Right cardiac atrium (tissue), 5 donors: ENCODE measurements at regions not wholly inside any gene's neighbourhood (a gene's known extent, or its start where the extent isn't known, plus 50 kb on each side); places are given as distances from the start of the nearest gene placed in this dataset.

ENCODE experiments used
- ATAC-seq, 2 donors: fragments of 200-7000 bp; cut with Tn5 transposase; one replicate each; pipeline versions ENCODE4 v1.8.0 to v1.9.1; 2020; ENCODE audit warnings: moderate library complexity in 2 of 2, mild to moderate bottlenecking in 1 of 2
- DNase-seq, 3 donors: peaks; one replicate each; pipeline ENCODE4 v3.0.0-alpha.2; 2020
- H3K27ac ChIP-seq: one replicate; pipeline ENCODE4 v1.5.1; 2013; ENCODE audit warnings: mild to moderate bottlenecking, low read length, control low read depth, moderate library complexity
- H3K27me3 ChIP-seq: one replicate; pipeline ENCODE4 v1.6.1; 2013; ENCODE audit not compliant: control insufficient read depth, insufficient read depth
- H3K4me1 ChIP-seq: one replicate; pipeline ENCODE4 v1.6.1; 2013; ENCODE audit warnings: low read length; ENCODE audit not compliant: control insufficient read depth, insufficient read depth
- H3K4me3 ChIP-seq: one replicate; pipeline ENCODE4 v1.5.1; 2013; ENCODE audit warnings: low read length, control low read depth
- H3K9me3 ChIP-seq: one replicate; pipeline ENCODE4 v1.6.1; 2013; ENCODE audit warnings: low read length; ENCODE audit not compliant: control insufficient read depth
- WGBS: extraction: QIAGEN DNeasy Blood & Tissue Kit; methylation state at CpG from one replicate; pipeline ENCODE4 v1.1.7; 2013; 5-methylcytosine and 5-hydroxymethylcytosine counted together
- intact Hi-C, 4 donors: fragments of 100-400 bp; cut with DNase I; formaldehyde crosslinking; loops; one replicate each; pipeline versions ENCODE4 v1.11.0 to v1.14.0; 2022 to 2023
- donor health status: healthy with polysubstance abuse.
- donor health status: DM: no; HTN: yes; CAD: no.
- donor health status: DM: no; HTN: no; CAD: no.
- donor health status: DM: no; HTN: yes; CAD: no; lungs with severe emphysema.
- donor health status: DM: yes; HTN: yes; CAD: no.

DNA sequence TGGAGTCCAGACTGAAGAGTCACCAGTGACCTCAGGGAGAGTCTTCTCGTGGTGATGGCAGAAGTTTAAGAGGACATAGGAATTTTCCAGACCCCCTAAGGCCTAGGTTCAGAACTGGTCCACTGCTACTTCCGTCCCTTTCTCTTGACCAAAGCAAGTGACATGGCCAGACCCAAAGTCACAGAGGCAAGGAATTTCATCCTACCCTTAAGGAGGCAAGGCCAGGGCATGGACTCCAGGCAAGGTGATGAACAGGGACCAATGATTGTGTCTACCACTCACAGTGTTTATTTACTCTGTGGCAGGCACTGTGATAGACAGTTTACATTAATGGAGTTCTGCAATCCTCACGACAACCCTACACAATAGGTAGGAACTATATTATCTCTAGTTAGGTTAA lies 265.1 kb downstream of the GLI2 start:
- WGBS: 79% methylated on average over 3 of the region's 3 CpGs
- intact Hi-C loops: no loop called here
- ATAC-seq: no peak

DNA sequence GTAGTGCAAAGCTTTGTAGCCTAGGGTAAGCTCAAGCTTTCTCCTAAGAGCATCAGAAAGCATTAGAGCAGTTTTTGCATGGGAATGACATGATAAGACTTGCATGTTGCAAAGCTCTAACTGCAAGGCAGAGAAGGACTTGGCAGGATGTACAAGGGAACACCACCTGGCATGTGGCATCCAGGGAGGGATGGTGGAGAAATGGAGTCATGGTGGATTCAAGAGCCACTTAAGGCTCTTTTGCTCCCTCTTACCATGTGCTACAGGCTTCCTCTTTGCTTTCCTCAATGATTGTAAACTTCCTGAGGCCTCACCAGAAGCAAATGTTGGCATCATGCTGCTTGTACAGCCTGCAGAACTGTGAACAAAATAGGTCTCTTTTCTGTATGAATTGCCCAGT lies 266.0 kb downstream of the GLI2 start:
- DNase-seq (no peak), ATAC-seq (no peak)
- no peak overlapping the region for H3K27ac ChIP-seq
- H3K4me1 ChIP-seq: no peaks in the 10 kb centered on the region
- intact Hi-C loops: no loop called here
- H3K9me3 ChIP-seq: no peaks in the 10 kb centered on the region
- H3K27me3 ChIP-seq: no peaks in the 10 kb centered on the region
- H3K4me3 ChIP-seq: no peak overlapping the region

More for the DNA sequence above, 265.1 kb downstream of the GLI2 start:
- H3K9me3 ChIP-seq: no peaks in the 10 kb centered on the region
- H3K27me3 ChIP-seq: no peaks in the 10 kb centered on the region
- H3K27ac ChIP-seq: no peak overlapping the region
- no peaks in the 10 kb centered on the region for H3K4me1 ChIP-seq
- DNase-seq: no peak
- H3K4me3 ChIP-seq: no peak overlapping the region

DNA sequence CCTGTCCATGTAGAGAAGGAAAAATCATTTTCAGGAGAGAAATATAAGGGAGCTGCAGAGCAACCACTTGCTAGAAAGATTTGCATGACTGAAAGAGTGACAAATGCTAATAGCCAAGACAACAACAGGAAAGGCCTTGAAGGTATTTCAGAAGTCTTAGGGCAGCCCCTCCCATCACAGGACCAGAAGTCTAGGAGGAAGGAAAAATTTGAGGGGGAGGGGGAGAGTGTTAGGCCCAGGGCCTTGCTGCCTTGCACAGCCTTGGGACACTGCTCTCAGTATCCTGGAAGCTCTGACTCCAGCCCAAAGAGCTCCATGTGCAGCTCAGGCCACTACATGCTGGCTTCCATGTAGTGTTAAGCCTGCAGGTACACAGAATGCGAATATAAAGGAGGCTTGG lies 266.9 kb downstream of the GLI2 start:
- 0% methylated on average over 1 of the region's 1 CpG for WGBS
- no peak overlapping the region for H3K4me3 ChIP-seq
- DNase-seq: no peak
- no peaks in the 10 kb centered on the region for H3K9me3 ChIP-seq
- no peaks in the 10 kb centered on the region for H3K4me1 ChIP-seq
- ATAC-seq: no peak
- H3K27ac ChIP-seq: no peak overlapping the region
- intact Hi-C loops: no loop called here
- H3K27me3 ChIP-seq: no peaks in the 10 kb centered on the region

DNA sequence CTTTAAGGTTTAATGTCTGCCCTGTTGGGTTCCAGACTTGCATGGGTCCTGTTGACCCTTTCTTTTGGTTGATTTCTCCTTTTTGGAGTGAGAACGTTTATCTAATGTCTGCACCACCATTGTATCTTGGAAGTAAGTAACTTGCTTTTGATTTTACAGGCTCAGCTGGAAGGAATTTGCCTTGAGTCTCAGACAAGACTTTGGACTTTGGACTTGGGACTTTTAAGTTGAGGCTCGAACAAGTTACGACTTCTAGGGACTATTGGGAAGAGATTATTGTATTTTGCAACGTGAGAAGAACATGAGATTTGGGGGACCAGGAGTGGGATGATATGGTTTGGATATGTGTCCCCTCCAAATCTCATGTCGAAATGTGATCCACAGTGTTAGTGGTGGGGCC lies 267.7 kb downstream of the GLI2 start:
- ATAC-seq: no peak
- 87% methylated on average over 5 of the region's 5 CpGs for WGBS
- Histone ChIP-seq H3K27ac (no peak overlapping the region), H3K4me3 (no peak overlapping the region), H3K27me3 (no peaks in the 10 kb centered on the region), H3K4me1 (no peaks in the 10 kb centered on the region), H3K9me3 (no peaks in the 10 kb centered on the region)
- no peak for DNase-seq
- intact Hi-C loops: no loop called here

DNA sequence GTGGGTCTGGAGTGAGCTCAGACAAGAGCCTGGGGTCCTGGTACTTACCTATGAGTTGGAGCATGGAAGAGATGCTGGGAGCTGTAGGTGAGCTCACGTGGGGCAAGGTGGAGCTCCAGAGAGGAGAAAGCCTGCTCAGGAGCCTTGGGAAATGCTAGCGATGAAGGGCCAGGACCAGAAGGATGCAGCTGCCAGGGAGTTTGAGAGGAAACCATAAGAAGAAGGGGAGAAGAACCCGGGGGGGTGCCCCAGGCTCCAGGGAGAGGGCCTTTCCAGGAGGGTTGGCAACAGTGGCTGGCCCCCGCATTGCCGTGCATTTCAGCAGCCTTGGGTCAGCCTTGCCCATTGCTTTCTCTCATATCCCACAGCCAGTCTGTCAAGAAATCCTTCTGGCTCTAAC lies 268.7 kb downstream of the GLI2 start:
- Histone ChIP-seq H3K4me3 (no peak overlapping the region), H3K9me3 (no peaks in the 10 kb centered on the region), H3K27ac (no peak overlapping the region), H3K4me1 (no peaks in the 10 kb centered on the region), H3K27me3 (no peaks in the 10 kb centered on the region)
- intact Hi-C loops: no loop called here
- peak in 1 of 3 donors; percentile 33 for DNase-seq
- no peak for ATAC-seq
- 72% methylated on average over 5 of the region's 5 CpGs for WGBS

DNA sequence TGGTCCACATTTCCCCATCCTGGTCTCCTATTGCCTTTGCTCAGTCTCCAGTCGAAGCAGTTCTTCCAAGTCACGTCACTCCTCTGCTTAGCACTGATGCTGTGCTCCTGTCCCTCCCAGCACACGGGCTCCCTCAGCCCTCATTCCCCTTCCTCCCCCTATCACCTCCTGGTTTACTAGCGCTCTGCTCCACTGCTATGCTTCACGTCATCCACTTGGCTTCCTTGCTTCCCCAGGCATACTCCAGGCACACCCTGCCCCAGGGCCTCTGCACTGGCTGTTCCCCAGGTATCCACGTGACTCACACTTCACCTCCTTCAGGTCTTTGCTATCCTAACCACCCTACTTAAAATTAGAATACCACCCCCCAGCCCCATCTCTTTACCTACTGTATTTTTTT lies 269.3 kb downstream of the GLI2 start:
- DNase-seq: peak in 1 of 3 donors; percentile 27
- intact Hi-C loops: no loop called here

DNA sequence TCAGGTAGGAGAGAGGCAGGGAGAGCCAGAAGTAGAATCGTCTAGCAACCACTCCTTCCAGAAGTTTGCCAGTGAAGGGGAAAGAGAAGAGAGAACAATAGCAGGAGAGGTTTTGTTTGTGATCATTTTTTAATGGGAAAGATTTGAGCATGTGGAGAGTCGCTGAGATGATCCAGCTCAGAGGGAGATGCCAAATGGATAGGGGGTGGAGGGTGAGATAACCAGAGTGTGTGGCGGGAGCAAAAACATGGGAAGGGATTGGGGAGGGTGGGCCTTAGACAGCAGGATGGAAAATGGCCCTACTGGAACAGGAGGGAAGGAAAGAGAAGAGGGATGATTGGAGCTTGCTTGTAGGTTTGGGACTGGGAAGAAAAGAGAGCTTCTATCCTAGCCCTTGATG lies 269.8 kb downstream of the GLI2 start:
- no peak for DNase-seq
- intact Hi-C loops: no loop called here
- Histone ChIP-seq H3K9me3 (no peaks in the 10 kb centered on the region), H3K4me1 (no peaks in the 10 kb centered on the region), H3K27me3 (no peaks in the 10 kb centered on the region), H3K27ac (no peak overlapping the region), H3K4me3 (no peak overlapping the region)
- 44% methylated on average over 3 of the region's 3 CpGs for WGBS
- ATAC-seq: no peak

More for the DNA sequence above, 269.3 kb downstream of the GLI2 start:
- peak in 1 of 2 donors; percentile 29 for ATAC-seq
- Histone ChIP-seq H3K27me3 (no peaks in the 10 kb centered on the region), H3K9me3 (no peaks in the 10 kb centered on the region), H3K27ac (no peak overlapping the region), H3K4me1 (no peaks in the 10 kb centered on the region), H3K4me3 (no peak overlapping the region)
- 60% methylated on average over 6 of the region's 6 CpGs for WGBS

DNA sequence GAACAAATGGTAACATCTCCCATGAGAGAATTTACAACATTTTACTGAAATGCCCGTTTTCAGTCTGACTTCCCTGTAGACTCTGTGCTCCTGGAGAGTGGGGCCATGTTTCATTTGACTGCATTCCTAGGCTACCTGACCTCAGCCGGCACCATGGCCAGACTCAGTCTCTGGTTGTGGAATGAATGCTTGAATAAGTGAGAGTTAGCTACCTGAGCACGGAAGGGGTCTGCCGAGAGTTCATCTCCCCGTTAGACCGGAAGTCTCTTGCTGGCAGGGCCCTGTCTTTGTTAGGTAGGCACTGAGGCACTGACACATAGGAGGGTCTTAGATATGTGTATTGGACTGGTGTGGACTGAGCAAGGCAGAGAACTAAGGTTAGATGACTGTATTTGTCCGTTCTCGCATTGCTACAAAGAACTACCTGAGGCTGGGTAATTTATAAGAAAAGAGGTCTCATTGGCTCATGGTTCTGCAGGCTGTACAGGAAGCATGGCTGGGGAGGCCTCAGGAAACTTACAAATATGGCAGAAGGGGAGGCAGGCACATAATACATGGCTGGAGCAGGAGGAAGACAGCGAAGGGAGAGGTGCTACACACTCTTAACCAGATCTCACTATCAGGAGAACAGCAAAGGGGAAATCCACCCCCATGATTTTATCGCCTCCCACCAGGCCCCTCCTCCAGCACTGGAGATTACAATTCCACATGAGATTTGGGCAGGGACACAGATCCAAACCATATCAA lies 271.2 kb downstream of the GLI2 start:
- intact Hi-C loops: no loop called here
- H3K4me3 ChIP-seq: no peak overlapping the region
- no peak overlapping the region for H3K27ac ChIP-seq
- ATAC-seq: no peak
- DNase-seq: no peak
- no peaks in the 10 kb centered on the region for H3K9me3 ChIP-seq
- H3K27me3 ChIP-seq: no peaks in the 10 kb centered on the region
- WGBS: 92% methylated on average over 10 of the region's 10 CpGs
- H3K4me1 ChIP-seq: no peaks in the 10 kb centered on the region

DNA sequence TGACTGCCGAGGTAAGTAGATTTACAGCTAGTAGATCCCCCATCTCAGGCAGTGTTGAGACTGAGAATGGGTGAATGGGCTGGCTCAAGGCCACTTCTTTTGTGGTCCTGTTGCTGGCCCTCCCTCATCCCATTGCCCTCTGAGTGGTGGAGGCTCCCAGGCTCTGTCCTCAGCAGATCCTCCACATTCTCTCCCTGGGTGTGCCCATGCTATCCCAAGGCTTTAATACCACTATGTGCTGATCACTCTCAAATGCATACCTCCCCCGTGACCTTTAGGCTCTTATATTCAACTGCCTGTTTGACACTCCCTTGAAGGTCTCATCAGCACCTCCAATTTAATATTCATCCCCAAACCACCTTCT lies 271.8 kb downstream of the GLI2 start:
- Histone ChIP-seq H3K27me3 (no peaks in the 10 kb centered on the region), H3K9me3 (no peaks in the 10 kb centered on the region), H3K4me1 (no peaks in the 10 kb centered on the region), H3K4me3 (no peak overlapping the region), H3K27ac (no peak overlapping the region)
- intact Hi-C loops: no loop called here
- DNase-seq (no peak), ATAC-seq (no peak)
- whole genome bisulfite sequencing: 89% methylated on average over 2 of the region's 2 CpGs

DNA sequence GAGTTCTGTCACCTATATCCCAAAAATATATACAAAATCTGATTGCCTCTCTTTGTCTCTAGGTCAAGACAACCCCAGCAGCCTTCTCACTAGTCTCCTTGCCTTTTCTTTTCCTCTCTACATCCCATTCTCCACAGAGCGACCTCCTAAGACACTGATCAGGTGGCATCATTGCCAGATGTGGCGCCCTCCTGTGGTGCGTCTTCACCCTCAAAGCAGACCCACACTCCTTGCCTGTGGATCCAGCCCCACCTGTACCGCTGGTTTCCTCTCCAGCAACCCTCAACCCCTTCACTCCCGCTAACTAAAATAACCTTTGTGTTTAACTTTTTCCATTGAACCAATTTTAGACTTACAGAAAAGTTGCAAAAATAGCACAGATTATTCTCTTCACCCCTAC lies 273.3 kb downstream of the GLI2 start:
- 66% methylated on average over 5 of the region's 5 CpGs for WGBS

DNA sequence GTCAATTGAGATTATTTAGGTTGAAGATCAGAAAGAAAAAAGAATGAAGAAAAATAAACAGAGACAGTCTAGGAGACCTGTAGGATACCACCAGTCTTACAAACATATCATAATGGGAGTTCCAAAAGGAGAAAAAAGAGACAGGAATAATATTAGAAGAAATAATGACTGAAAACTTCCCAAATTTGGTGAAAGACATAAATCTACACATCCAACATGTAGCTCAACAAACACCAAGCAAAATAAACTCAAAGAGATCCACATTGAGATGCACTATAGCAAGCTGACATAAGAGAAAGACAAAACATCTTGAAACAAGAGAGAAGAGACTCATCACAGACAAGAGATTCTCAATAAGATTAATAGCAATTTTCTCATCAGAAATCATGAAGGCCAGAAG lies 274.0 kb downstream of the TFCP2L1 start:
- no peaks in the 10 kb centered on the region for H3K9me3 ChIP-seq
- intact Hi-C loops: no loop called here
- H3K4me1 ChIP-seq: no peaks in the 10 kb centered on the region
- H3K27ac ChIP-seq: no peak overlapping the region
- H3K4me3 ChIP-seq: no peak overlapping the region
- no peak for DNase-seq
- no peak for ATAC-seq
- H3K27me3 ChIP-seq: no peaks in the 10 kb centered on the region

More for the DNA sequence above, 273.3 kb downstream of the GLI2 start:
- H3K4me1 ChIP-seq: no peaks in the 10 kb centered on the region
- no peaks in the 10 kb centered on the region for H3K9me3 ChIP-seq
- intact Hi-C loops: no loop called here
- DNase-seq: peak in 1 of 3 donors; percentile 39
- no peak overlapping the region for H3K4me3 ChIP-seq
- no peak overlapping the region for H3K27ac ChIP-seq
- no peak for ATAC-seq
- H3K27me3 ChIP-seq: no peaks in the 10 kb centered on the region

DNA sequence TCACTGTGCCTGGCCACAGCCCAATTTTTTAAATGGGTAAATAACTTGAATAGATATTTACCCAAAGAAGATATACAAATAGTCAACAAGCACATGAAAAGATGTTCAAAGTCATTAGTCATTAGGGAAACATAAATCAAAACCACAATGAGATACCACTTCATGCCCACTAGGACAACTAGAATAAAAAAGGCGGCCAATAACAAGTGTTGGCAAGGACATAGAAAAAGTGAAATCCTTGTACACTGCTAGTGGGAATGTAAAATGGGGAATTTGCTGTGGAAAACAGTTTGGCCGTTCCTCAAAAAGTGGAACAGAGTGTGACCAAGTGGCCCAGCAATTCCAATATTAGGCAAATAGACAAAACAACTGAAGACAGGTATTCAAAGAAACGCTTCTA lies 270.1 kb downstream of the TFCP2L1 start:
- Histone ChIP-seq H3K27me3 (no peaks in the 10 kb centered on the region), H3K27ac (no peak overlapping the region), H3K4me1 (no peaks in the 10 kb centered on the region), H3K9me3 (no peaks in the 10 kb centered on the region), H3K4me3 (no peak overlapping the region)
- intact Hi-C loops: no loop called here
- ATAC-seq (no peak), DNase-seq (no peak)
- WGBS: 90% methylated on average over 3 of the region's 3 CpGs
